Liver (tissue), 8 donors: ENCODE measurements at regions not wholly inside any gene's neighbourhood (a gene's known extent, or its start where the extent isn't known, plus 50 kb on each side); places are given as distances from the start of the nearest gene placed in this dataset.

Source experiments
- DNase-seq: peaks from one replicate; pipeline ENCODE4 v3.0.0-alpha.2; 2017; ENCODE audit warnings: low spot score
- H3K27ac ChIP-seq, 2 donors: one replicate each; pipeline ENCODE4 v1.7.0; 2013; ENCODE audit warnings: inconsistent platforms in 2 of 2, low read length in 2 of 2, control low read depth in 1 of 2, low read depth in 1 of 2, mild to moderate bottlenecking in 1 of 2
- H3K27me3 ChIP-seq, 4 donors: one replicate each; pipeline versions ENCODE4 v1.6.1 to v1.7.0; 2013; ENCODE audit warnings: low read length in 3 of 4, inconsistent platforms in 1 of 4, mild to moderate bottlenecking in 1 of 4, moderate library complexity in 1 of 4; ENCODE audit not compliant: control insufficient read depth in 4 of 4, insufficient read depth in 4 of 4
- H3K36me3 ChIP-seq, 4 donors: one replicate each; pipeline versions ENCODE4 v1.6.1 to v1.7.0; 2013; ENCODE audit warnings: low read length in 3 of 4, mild to moderate bottlenecking in 3 of 4, low read depth in 1 of 4, moderate library complexity in 1 of 4; ENCODE audit not compliant: control insufficient read depth in 4 of 4, insufficient read depth in 3 of 4
- H3K4me1 ChIP-seq, 4 donors: one replicate each; pipeline versions ENCODE4 v1.6.1 to v1.7.0; 2013; ENCODE audit warnings: low read length in 3 of 4, mild to moderate bottlenecking in 3 of 4, moderate library complexity in 1 of 4; ENCODE audit not compliant: control insufficient read depth in 4 of 4, insufficient read depth in 4 of 4
- H3K4me3 ChIP-seq, 3 donors: one replicate each; pipeline versions ENCODE4 v1.6.1 to v1.7.0; 2013; ENCODE audit warnings: low read length in 3 of 3, control low read depth in 1 of 3, low read depth in 1 of 3, mild to moderate bottlenecking in 1 of 3
- H3K9ac ChIP-seq, 2 donors: one replicate each; pipeline ENCODE4 v1.7.0; 2013; ENCODE audit warnings: low read length in 2 of 2, mild to moderate bottlenecking in 2 of 2, moderate library complexity in 2 of 2, control low read depth in 1 of 2, low read depth in 1 of 2
- H3K9me3 ChIP-seq, 4 donors: one replicate each; pipeline versions ENCODE4 v1.6.1 to v1.7.0; 2013; ENCODE audit warnings: low read length in 3 of 4; ENCODE audit not compliant: control insufficient read depth in 4 of 4
- ATF3 ChIP-seq: IDR thresholded peaks from 2 replicates; pipeline ENCODE4 v1.6.1; 2016; ENCODE audit warnings: antibody characterized with exemption
- EGR1 ChIP-seq, 2 donors: IDR thresholded peaks; 2 replicates each; pipeline ENCODE4 v1.6.1; 2016 to 2018; ENCODE audit warnings: antibody characterized with exemption in 2 of 2, low read depth in 2 of 2
- FOXA1 ChIP-seq: IDR thresholded peaks from 2 replicates; pipeline ENCODE4 v1.6.1; 2016; ENCODE audit warnings: antibody characterized with exemption
- FOXA2 ChIP-seq: IDR thresholded peaks from 2 replicates; pipeline ENCODE4 v1.6.1; 2016; ENCODE audit warnings: antibody characterized with exemption
- GABPA ChIP-seq, 2 donors: IDR thresholded peaks in 1 of 2; conservative IDR thresholded peaks in 1 of 2; 2 replicates each; pipeline ENCODE4 v1.6.1; 2016; ENCODE audit warnings: antibody characterized with exemption in 2 of 2, mild to moderate bottlenecking in 1 of 2, moderate library complexity in 1 of 2
- HNF4A ChIP-seq, 2 donors: conservative IDR thresholded peaks; 2 replicates each; pipeline ENCODE4 v1.6.1; 2016; ENCODE audit warnings: antibody characterized with exemption in 2 of 2, mild to moderate bottlenecking in 2 of 2
- HNF4G ChIP-seq: IDR thresholded peaks from 2 replicates; pipeline ENCODE4 v1.6.1; 2016; ENCODE audit warnings: antibody characterized with exemption
- JUND ChIP-seq, 2 donors: IDR thresholded peaks; 2 replicates each; pipeline ENCODE4 v1.6.1; 2016; ENCODE audit warnings: antibody characterized with exemption in 2 of 2
- NR2F2 ChIP-seq: IDR thresholded peaks from 2 replicates; pipeline ENCODE4 v1.6.1; 2016; ENCODE audit warnings: antibody characterized with exemption
- RAD21 ChIP-seq, 2 donors: IDR thresholded peaks; 2 replicates each; pipeline ENCODE4 v1.6.1; 2016; ENCODE audit warnings: antibody characterized with exemption in 2 of 2, mild to moderate bottlenecking in 2 of 2
- REST ChIP-seq: IDR thresholded peaks from 2 replicates; pipeline ENCODE4 v1.6.1; 2016; ENCODE audit warnings: antibody characterized with exemption, mild to moderate bottlenecking
- RXRA ChIP-seq, 2 donors: IDR thresholded peaks; 2 replicates each; pipeline ENCODE4 v1.6.1; 2017 to 2018; ENCODE audit warnings: antibody characterized with exemption in 2 of 2, mild to moderate bottlenecking in 1 of 2
- SP1 ChIP-seq: IDR thresholded peaks from 2 replicates; pipeline ENCODE4 v1.6.1; 2018; ENCODE audit warnings: antibody characterized with exemption, mild to moderate bottlenecking
- TAF1 ChIP-seq: conservative IDR thresholded peaks from 2 replicates; pipeline ENCODE4 v1.6.1; 2016; ENCODE audit warnings: antibody characterized with exemption, mild to moderate bottlenecking
- YY1 ChIP-seq: IDR thresholded peaks from 2 replicates; pipeline ENCODE4 v1.6.1; 2016; ENCODE audit warnings: antibody characterized with exemption, mild to moderate bottlenecking
- WGBS: extraction: QIAGEN DNeasy Blood & Tissue Kit; methylation state at CpG from one replicate; pipeline ENCODE4 v1.1.7; 2013; 5-methylcytosine and 5-hydroxymethylcytosine counted together
- TF ChIP-seq, protein P1 (sequence below): fragments of 150-350 bp; IDR thresholded peaks from 2 replicates; pipeline ENCODE4 v1.5.1; 2017; ENCODE audit warnings: improper control_type of control experiment, low read depth, low read length; ENCODE audit not compliant: missing input control
- TF ChIP-seq, protein P2 (sequence below): IDR thresholded peaks from 2 replicates; pipeline ENCODE4 v1.6.1; 2016; ENCODE audit warnings: antibody characterized with exemption
- TF ChIP-seq, protein P3 (sequence below): IDR thresholded peaks from 2 replicates; pipeline ENCODE4 v1.6.1; 2016; ENCODE audit warnings: antibody characterized with exemption
- donor health status: healthy.
- donor health status: healthy.
- donor health status: healthy.
- donor health status: healthy.
- donor health status: healthy.

- TF ChIP-seq FOXA1 (no peak), HNF4A (conservative IDR thresholded peaks at IDR 0.05) (no peak), TAF1 (no peak)
Observed at GRCh38 chr13:44019651-44020050, 139.9 kb downstream of the LACC1 start (continued).

DNA sequence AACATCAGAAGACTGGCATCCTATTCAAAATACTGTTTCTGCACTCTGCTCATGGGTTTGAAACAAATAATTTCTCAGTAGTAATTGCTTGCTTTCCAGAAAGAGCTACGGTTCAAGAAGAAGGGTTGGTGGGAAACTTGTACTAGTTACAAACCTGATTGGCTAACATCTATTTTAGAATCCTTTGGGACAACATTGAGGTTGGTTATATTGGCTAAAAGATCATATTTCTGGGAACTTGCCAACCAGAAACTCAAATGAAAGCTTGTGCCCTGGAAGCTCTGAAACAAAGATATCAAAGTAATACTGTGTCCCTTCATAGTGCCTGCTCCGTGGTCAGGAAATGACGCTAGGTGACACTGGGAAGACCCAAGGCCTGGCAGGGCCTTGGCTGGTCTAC is 141.7 kb downstream of the LACC1 start:
- Histone ChIP-seq H3K9me3 (no peaks in the 10 kb centered on the region), H3K4me3 (no peak overlapping the region), H3K4me1 (no peaks in the 10 kb centered on the region), H3K9ac (no peak overlapping the region), H3K36me3 (no peaks in the 10 kb centered on the region), H3K27ac (no peak overlapping the region), H3K27me3 (no peaks in the 10 kb centered on the region)
- WGBS: 78% methylated on average over 3 of the region's 3 CpGs
- no peak for DNase-seq
- no peak for TF ChIP-seq REST
- no peak for TF ChIP-seq FOXA2
- TF ChIP-seq EGR1 (IDR thresholded peaks at IDR 0.05; ENCODE audit: low read depth in 2 of 2): no peak
- no peak for TF ChIP-seq SP1
- TF ChIP-seq RAD21 (IDR thresholded peaks at IDR 0.05): no peak
- TF ChIP-seq, protein P1, sequence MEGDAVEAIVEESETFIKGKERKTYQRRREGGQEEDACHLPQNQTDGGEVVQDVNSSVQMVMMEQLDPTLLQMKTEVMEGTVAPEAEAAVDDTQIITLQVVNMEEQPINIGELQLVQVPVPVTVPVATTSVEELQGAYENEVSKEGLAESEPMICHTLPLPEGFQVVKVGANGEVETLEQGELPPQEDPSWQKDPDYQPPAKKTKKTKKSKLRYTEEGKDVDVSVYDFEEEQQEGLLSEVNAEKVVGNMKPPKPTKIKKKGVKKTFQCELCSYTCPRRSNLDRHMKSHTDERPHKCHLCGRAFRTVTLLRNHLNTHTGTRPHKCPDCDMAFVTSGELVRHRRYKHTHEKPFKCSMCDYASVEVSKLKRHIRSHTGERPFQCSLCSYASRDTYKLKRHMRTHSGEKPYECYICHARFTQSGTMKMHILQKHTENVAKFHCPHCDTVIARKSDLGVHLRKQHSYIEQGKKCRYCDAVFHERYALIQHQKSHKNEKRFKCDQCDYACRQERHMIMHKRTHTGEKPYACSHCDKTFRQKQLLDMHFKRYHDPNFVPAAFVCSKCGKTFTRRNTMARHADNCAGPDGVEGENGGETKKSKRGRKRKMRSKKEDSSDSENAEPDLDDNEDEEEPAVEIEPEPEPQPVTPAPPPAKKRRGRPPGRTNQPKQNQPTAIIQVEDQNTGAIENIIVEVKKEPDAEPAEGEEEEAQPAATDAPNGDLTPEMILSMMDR: no peak
- no peak for TF ChIP-seq FOXA1
- TF ChIP-seq HNF4A (conservative IDR thresholded peaks at IDR 0.05): no peak
- TF ChIP-seq HNF4G: no peak
- no peak for TF ChIP-seq GABPA (IDR thresholded peaks at IDR 0.05 in 1 of 2, conservative IDR thresholded peaks at IDR 0.05 in 1 of 2)
- no peak for TF ChIP-seq ATF3
- no peak for TF ChIP-seq RXRA (IDR thresholded peaks at IDR 0.05)
- TF ChIP-seq YY1: no peak
- no peak for TF ChIP-seq NR2F2
- TF ChIP-seq, protein P2, sequence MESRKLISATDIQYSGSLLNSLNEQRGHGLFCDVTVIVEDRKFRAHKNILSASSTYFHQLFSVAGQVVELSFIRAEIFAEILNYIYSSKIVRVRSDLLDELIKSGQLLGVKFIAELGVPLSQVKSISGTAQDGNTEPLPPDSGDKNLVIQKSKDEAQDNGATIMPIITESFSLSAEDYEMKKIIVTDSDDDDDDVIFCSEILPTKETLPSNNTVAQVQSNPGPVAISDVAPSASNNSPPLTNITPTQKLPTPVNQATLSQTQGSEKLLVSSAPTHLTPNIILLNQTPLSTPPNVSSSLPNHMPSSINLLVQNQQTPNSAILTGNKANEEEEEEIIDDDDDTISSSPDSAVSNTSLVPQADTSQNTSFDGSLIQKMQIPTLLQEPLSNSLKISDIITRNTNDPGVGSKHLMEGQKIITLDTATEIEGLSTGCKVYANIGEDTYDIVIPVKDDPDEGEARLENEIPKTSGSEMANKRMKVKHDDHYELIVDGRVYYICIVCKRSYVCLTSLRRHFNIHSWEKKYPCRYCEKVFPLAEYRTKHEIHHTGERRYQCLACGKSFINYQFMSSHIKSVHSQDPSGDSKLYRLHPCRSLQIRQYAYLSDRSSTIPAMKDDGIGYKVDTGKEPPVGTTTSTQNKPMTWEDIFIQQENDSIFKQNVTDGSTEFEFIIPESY: no peak
- no peak for TF ChIP-seq TAF1
- TF ChIP-seq JUND (IDR thresholded peaks at IDR 0.05): no peak
- TF ChIP-seq, protein P3, sequence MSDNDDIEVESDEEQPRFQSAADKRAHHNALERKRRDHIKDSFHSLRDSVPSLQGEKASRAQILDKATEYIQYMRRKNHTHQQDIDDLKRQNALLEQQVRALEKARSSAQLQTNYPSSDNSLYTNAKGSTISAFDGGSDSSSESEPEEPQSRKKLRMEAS: no peak
